ENCODE measurements at regions not wholly inside any gene's neighbourhood (a gene's known extent, or its start where the extent isn't known, plus 50 kb on each side); places are given as distances from the start of the nearest gene placed in this dataset.

DNA sequence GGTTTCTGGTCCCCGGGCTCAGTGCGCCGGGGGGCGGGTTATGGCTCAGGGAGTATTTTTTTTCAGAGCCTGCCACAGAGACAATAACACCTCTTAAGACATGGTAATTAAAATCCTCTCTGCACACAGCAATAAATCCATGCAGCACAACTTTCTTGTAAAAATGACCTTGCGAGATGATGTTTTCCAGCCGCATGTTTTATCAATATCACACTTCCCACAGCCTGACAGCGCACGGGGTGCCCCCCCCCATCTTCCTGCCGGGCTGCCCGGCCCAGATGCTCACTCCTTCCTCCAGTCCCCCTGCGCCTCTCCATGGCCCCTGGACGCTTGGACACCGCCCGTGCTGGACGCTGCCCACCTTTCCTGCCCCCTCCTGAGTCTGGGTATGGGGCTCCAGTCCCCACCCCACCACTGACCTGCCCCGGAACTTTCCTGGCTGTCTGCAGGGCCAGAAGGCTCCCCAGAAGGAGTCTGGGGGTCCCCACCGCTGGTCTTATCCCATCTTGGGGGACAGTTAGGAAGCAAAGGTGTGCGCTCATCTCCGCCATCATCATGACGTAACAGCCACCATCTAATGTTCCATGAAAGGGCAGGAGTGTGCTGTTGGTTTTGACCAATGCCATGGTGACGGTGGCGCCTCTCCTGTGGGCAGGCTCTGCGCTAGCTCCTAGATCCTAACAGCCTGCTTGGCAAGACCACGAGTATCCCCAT, 182.9 kb downstream of the KIF26A start:
- H3K9me3 ChIP-seq, result no peaks in the 10 kb centered on the region
- no peak overlapping the region for H3K27ac ChIP-seq
- no peak overlapping the region for H3K4me3 ChIP-seq
- no peak for TF ChIP-seq EP300 (IDR thresholded peaks at IDR 0.05; ENCODE audit: low read depth)
- no peak for TF ChIP-seq POLR2A (IDR thresholded peaks at IDR 0.05)
- peak in 1 of 3 donors; percentile 18 for TF ChIP-seq POLR2AphosphoS5 (IDR thresholded peaks at IDR 0.05)
- 43% methylated on average over 24 of the region's 24 CpGs; no CpG with 5 or more reads in 1 of the 2 donors for WGBS, 2 donors (ENCODE audit: low coverage in 1 of 2)
- peaks cover 5% of the 10 kb centered on the region for H3K27me3 ChIP-seq
- in situ Hi-C loops (cut with MboI; ENCODE audit: low pct_ligation_motif_present in 1 of 4, low pct_unique_long_range_greater_than_20kb in 1 of 4, low sequenced_read_pairs in 3 of 4) (no loop called here), intact Hi-C loops (cut with DNase I; ENCODE audit: low total_unique reads) (no loop called here)
- no peak for DNase-seq
- no peaks in the 10 kb centered on the region for H3K36me3 ChIP-seq
- H3K4me1 ChIP-seq, result peaks cover 0 to 30% (median 23%) of the 10 kb centered on the region in 4 donors

DNA sequence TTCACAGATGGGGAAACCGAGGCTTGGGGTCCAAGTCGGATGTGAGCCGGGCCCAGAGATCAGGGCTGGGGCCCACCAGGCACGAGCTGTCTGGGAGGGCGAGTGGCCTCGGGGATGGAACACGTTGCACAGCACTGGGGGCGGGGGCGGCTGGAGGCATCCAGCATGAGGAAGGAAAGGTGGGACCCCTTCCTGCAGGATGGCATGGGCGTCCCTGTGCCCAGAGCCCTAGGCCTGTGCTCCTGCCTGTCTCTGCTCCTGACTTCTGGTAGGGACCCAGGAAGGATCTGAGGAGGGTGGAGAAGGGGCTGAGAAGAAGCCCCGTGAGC, 183.4 kb downstream of the KIF26A start:
- Histone ChIP-seq H3K9me3 (no peaks in the 10 kb centered on the region), H3K27ac (no peak overlapping the region), H3K27me3 (peaks cover 5% of the 10 kb centered on the region), H3K36me3 (no peaks in the 10 kb centered on the region), H3K4me3 (no peak overlapping the region), H3K4me1 (peaks cover 0 to 27% (median 19%) of the 10 kb centered on the region in 4 donors)
- in situ Hi-C loops (cut with MboI; ENCODE audit: low pct_ligation_motif_present in 1 of 4, low pct_unique_long_range_greater_than_20kb in 1 of 4, low sequenced_read_pairs in 3 of 4), result no loop called here
- 87% methylated on average over 11 of the region's 11 CpGs; no CpG with 5 or more reads in 1 of the 2 donors for WGBS, 2 donors (ENCODE audit: low coverage in 1 of 2)
- TF ChIP-seq EP300 (IDR thresholded peaks at IDR 0.05; ENCODE audit: low read depth) (no peak), POLR2AphosphoS5 (IDR thresholded peaks at IDR 0.05) (no peak), POLR2A (IDR thresholded peaks at IDR 0.05) (no peak)
- TF ChIP-seq, protein P1, sequence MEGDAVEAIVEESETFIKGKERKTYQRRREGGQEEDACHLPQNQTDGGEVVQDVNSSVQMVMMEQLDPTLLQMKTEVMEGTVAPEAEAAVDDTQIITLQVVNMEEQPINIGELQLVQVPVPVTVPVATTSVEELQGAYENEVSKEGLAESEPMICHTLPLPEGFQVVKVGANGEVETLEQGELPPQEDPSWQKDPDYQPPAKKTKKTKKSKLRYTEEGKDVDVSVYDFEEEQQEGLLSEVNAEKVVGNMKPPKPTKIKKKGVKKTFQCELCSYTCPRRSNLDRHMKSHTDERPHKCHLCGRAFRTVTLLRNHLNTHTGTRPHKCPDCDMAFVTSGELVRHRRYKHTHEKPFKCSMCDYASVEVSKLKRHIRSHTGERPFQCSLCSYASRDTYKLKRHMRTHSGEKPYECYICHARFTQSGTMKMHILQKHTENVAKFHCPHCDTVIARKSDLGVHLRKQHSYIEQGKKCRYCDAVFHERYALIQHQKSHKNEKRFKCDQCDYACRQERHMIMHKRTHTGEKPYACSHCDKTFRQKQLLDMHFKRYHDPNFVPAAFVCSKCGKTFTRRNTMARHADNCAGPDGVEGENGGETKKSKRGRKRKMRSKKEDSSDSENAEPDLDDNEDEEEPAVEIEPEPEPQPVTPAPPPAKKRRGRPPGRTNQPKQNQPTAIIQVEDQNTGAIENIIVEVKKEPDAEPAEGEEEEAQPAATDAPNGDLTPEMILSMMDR (IDR thresholded peaks at IDR 0.05), result no peak
- no peak for DNase-seq
- intact Hi-C loops (cut with DNase I; ENCODE audit: low total_unique reads), result no loop called here

DNA sequence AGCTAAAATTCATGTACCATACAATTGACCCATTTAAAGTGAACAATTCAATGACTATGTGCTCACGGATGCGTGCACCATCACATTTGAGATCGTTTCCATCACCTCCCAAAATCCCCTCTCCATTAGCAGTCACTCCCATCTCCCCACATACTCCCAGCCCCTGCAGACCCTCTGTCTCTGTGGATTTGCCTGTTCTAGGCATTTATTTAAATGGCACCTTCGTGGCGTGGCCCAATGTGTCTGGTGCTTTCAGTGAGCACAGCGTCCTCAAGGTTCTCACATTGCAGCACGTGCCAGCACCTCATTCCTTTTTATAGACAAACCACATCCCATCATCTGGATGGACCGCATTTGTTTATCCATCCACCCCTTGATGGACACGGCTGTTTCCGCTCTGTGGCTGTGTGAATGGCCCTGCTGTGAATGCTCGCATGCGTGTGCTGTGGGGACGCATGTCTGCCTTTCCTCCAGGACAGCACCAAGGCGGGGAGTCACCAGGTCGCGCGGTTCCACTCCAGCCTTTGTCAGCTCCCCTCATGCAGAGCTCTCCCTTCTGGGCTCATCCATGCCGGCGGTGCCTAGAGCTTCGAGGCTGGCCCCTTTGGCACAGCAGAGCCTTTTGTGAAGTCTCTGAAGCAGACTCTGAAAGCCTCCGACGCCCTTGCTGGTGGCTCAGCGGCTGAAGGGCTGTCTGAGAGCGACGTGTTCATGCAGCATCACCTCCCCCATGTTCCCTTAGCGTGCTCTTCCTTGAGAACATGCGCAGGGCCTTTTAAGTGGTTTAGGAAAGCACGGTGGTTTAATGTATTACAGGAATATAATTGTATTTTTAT, 184.4 kb downstream of the KIF26A start:
- intact Hi-C loops (cut with DNase I; ENCODE audit: low total_unique reads), result no loop called here

DNA sequence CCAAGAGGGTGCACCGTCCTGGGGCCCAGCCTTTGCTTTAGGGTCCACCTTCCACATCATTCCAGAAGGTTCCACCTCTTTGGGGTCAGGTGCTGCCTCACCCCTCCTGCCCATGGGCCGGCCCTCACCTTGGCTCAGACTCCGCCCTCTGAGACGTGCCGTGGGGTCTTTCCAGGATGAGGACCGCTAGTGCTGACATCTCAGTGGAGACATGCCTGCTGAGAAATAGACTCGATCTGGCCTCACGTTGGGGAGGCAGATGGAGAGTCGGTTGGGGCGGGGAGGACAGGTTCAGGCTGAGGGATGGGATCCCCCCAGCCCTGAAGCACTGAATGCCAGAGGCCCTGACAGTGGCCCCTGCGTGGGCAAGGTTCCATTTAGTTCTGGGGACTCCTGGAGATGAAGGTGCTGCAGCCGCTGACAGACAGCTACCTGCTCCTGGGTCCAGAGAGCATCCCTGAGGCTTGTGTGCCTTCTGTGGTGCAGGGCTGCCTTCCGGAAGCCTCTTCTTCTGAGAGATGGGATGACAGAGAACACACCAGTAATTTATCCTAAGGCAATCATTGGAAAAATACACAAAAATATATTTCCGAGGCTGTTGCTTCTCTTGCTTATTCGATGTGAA, 185.3 kb downstream of the KIF26A start:
- in situ Hi-C loops (cut with MboI; ENCODE audit: low pct_ligation_motif_present in 1 of 4, low pct_unique_long_range_greater_than_20kb in 1 of 4, low sequenced_read_pairs in 3 of 4), result no loop called here
- no peak for DNase-seq
- peaks cover 5% of the 10 kb centered on the region for H3K27me3 ChIP-seq

More for the DNA sequence above, 184.4 kb downstream of the KIF26A start:
- H3K27ac ChIP-seq, result no peak overlapping the region
- TF ChIP-seq, protein P1 (IDR thresholded peaks at IDR 0.05), result no peak
- TF ChIP-seq POLR2AphosphoS5 (IDR thresholded peaks at IDR 0.05), result peak in 1 of 3 donors; percentile 18
- H3K36me3 ChIP-seq, result no peaks in the 10 kb centered on the region
- peaks cover 5% of the 10 kb centered on the region for H3K27me3 ChIP-seq
- peaks cover 0 to 25% (median 19%) of the 10 kb centered on the region in 4 donors for H3K4me1 ChIP-seq
- H3K4me3 ChIP-seq, result no peak overlapping the region
- in situ Hi-C loops (cut with MboI; ENCODE audit: low pct_ligation_motif_present in 1 of 4, low pct_unique_long_range_greater_than_20kb in 1 of 4, low sequenced_read_pairs in 3 of 4), result no loop called here
- no peaks in the 10 kb centered on the region for H3K9me3 ChIP-seq
- DNase-seq, result no peak
- WGBS, 2 donors (ENCODE audit: low coverage in 1 of 2), result 58 to 72% methylated on average over 6 to 28 of the region's 28 CpGs

More for the DNA sequence above, 185.3 kb downstream of the KIF26A start:
- Histone ChIP-seq H3K4me1 (peaks cover 0 to 25% (median 19%) of the 10 kb centered on the region in 4 donors), H3K4me3 (no peak overlapping the region), H3K9me3 (no peaks in the 10 kb centered on the region), H3K36me3 (no peaks in the 10 kb centered on the region), H3K27ac (peak overlapping the region in 1 of 4 donors; percentile 32)
- 88 to 100% methylated on average over 2 to 15 of the region's 15 CpGs for WGBS, 2 donors (ENCODE audit: low coverage in 1 of 2)
- intact Hi-C loops (cut with DNase I; ENCODE audit: low total_unique reads), result no loop called here
- TF ChIP-seq EP300 (IDR thresholded peaks at IDR 0.05; ENCODE audit: low read depth) (no peak), POLR2AphosphoS5 (IDR thresholded peaks at IDR 0.05) (no peak), POLR2A (IDR thresholded peaks at IDR 0.05) (no peak)
- TF ChIP-seq, protein P1 (IDR thresholded peaks at IDR 0.05), result no peak
